ENCODE measurements at regions not wholly inside any gene's neighbourhood (a gene's known extent, or its start where the extent isn't known, plus 50 kb on each side); places are given as distances from the start of the nearest gene placed in this dataset.

- Mint-ChIP-seq H3K4me3 (ENCODE audit: unreplicated experiment) (no peak overlapping the region), H3K4me1 (ENCODE audit: unreplicated experiment) (no peaks in the 10 kb centered on the region), H3K36me3 (ENCODE audit: low read depth, unreplicated experiment) (no peaks in the 10 kb centered on the region), H3K27ac (ENCODE audit: unreplicated experiment) (no peak overlapping the region), H3K27me3 (ENCODE audit: unreplicated experiment) (no peaks in the 10 kb centered on the region), H3K9me3 (ENCODE audit: unreplicated experiment) (no peaks in the 10 kb centered on the region)
- TF ChIP-seq, protein P1, sequence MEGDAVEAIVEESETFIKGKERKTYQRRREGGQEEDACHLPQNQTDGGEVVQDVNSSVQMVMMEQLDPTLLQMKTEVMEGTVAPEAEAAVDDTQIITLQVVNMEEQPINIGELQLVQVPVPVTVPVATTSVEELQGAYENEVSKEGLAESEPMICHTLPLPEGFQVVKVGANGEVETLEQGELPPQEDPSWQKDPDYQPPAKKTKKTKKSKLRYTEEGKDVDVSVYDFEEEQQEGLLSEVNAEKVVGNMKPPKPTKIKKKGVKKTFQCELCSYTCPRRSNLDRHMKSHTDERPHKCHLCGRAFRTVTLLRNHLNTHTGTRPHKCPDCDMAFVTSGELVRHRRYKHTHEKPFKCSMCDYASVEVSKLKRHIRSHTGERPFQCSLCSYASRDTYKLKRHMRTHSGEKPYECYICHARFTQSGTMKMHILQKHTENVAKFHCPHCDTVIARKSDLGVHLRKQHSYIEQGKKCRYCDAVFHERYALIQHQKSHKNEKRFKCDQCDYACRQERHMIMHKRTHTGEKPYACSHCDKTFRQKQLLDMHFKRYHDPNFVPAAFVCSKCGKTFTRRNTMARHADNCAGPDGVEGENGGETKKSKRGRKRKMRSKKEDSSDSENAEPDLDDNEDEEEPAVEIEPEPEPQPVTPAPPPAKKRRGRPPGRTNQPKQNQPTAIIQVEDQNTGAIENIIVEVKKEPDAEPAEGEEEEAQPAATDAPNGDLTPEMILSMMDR (IDR thresholded peaks at IDR 0.05; ENCODE audit: unreplicated experiment): no peak
- no peak for DNase-seq (ENCODE audit: low spot score)
These were observed 212.8 kb upstream of the KBTBD8 start for GRCh38 chr3:66785191-66785909.

DNA sequence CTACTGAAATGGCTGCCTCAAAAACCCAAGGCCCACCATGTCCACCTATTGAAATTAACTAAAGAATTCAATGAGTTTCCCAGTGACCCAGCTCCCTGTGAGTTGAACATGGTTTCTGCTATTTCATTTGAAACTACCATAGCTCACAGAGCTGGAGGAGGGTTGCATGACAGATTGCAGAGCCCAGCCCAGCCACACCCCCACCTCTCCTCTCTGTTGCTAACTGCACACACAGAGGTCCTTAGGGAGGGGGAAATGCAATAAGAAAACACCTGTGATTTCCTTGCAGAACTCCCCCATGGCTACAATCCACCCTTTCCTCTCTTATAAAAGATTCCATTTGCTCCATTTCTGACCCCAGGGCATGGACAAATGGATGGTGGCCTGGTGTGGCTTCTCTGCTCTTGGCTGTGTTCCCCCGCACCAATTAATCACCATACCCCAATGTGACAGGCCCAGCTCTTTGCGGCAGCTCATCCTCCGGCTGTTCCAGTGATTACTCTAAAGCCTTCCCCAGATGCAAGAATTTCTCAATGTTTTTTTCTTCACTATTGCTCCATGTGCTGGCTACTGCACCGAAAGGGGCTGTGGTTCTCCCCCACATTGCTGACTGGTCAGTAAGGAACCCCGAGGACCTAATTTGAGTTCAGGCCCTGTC lies 208.4 kb upstream of the KBTBD8 start:
- Mint-ChIP-seq H3K27me3 (ENCODE audit: unreplicated experiment) (no peaks in the 10 kb centered on the region), H3K4me1 (ENCODE audit: unreplicated experiment) (no peaks in the 10 kb centered on the region), H3K36me3 (ENCODE audit: low read depth, unreplicated experiment) (no peaks in the 10 kb centered on the region), H3K27ac (ENCODE audit: unreplicated experiment) (no peak overlapping the region), H3K9me3 (ENCODE audit: unreplicated experiment) (no peaks in the 10 kb centered on the region), H3K4me3 (ENCODE audit: unreplicated experiment) (no peak overlapping the region)
- DNase-seq (ENCODE audit: low spot score): no peak
- TF ChIP-seq, protein P1 (IDR thresholded peaks at IDR 0.05; ENCODE audit: unreplicated experiment): no peak

DNA sequence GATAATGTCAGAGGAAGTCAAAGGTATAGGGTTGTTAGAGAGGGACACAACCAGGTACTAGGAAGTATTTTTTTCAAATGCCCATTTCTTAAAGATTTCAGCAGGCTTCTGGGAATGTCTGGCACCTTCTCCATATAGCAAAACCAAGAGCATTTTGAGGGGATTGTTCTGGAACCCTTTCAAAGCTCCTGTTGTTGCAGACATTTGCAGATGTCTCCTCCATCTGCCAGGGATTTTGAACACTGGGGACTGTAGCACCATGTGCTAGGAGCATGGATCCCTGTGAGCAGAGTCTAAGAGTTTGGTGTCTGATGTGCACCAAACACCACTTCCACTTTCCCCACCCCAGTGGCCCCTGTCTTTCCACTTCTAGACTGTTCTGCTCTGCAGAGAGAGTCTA lies 206.0 kb upstream of the KBTBD8 start:
- Mint-ChIP-seq H3K9me3 (ENCODE audit: unreplicated experiment) (no peaks in the 10 kb centered on the region), H3K27me3 (ENCODE audit: unreplicated experiment) (no peaks in the 10 kb centered on the region), H3K36me3 (ENCODE audit: low read depth, unreplicated experiment) (no peaks in the 10 kb centered on the region), H3K4me1 (ENCODE audit: unreplicated experiment) (no peaks in the 10 kb centered on the region), H3K27ac (ENCODE audit: unreplicated experiment) (no peak overlapping the region), H3K4me3 (ENCODE audit: unreplicated experiment) (no peak overlapping the region)
- TF ChIP-seq, protein P1 (IDR thresholded peaks at IDR 0.05; ENCODE audit: unreplicated experiment): no peak
- no peak for DNase-seq (ENCODE audit: low spot score)

GRCh38 chr3:66795365-66795764 lies 202.7 kb upstream of the KBTBD8 start:
- Mint-ChIP-seq H3K4me3 (ENCODE audit: unreplicated experiment) (no peak overlapping the region), H3K27ac (ENCODE audit: unreplicated experiment) (no peak overlapping the region), H3K27me3 (ENCODE audit: unreplicated experiment) (peaks cover 4% of the 10 kb centered on the region), H3K9me3 (ENCODE audit: unreplicated experiment) (no peaks in the 10 kb centered on the region), H3K36me3 (ENCODE audit: low read depth, unreplicated experiment) (no peaks in the 10 kb centered on the region), H3K4me1 (ENCODE audit: unreplicated experiment) (peaks cover 8% of the 10 kb centered on the region)
- DNase-seq (ENCODE audit: low spot score): no peak
- TF ChIP-seq, protein P1 (IDR thresholded peaks at IDR 0.05; ENCODE audit: unreplicated experiment): no peak

DNA sequence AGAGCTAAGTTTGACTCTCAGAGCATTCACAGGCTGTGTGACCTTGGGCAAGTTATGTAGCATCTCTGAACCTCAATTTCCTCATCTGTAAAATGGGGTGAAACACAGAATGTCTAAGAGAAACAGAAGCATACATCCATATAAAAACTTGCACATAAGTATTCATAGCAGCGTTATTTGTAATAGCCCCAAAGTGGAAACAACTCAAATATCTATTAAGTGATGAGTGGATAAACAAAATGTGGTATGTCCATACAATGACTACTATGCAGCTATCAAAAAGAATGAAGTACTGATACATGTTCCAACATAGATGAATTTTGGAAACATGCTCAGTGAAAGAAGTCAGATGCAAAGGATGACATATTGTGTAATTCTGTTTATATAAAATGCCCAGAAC lies 201.8 kb upstream of the KBTBD8 start:
- Mint-ChIP-seq H3K4me1 (ENCODE audit: unreplicated experiment) (peaks cover 8% of the 10 kb centered on the region), H3K27ac (ENCODE audit: unreplicated experiment) (no peak overlapping the region), H3K36me3 (ENCODE audit: low read depth, unreplicated experiment) (no peaks in the 10 kb centered on the region), H3K9me3 (ENCODE audit: unreplicated experiment) (no peaks in the 10 kb centered on the region), H3K27me3 (ENCODE audit: unreplicated experiment) (peaks cover 4% of the 10 kb centered on the region), H3K4me3 (ENCODE audit: unreplicated experiment) (no peak overlapping the region)
- DNase-seq (ENCODE audit: low spot score): no peak
- TF ChIP-seq, protein P1 (IDR thresholded peaks at IDR 0.05; ENCODE audit: unreplicated experiment): no peak

Data from endothelial cell (in vitro differentiated cells).